Osteoblast (primary cell): ENCODE measurements at regions not wholly inside any gene's neighbourhood (a gene's known extent, or its start where the extent isn't known, plus 50 kb on each side); places are given as distances from the start of the nearest gene placed in this dataset.

ENCODE experiments used
- DNase-seq: peaks from one replicate; pipeline ENCODE4 v3.0.0; 2011; ENCODE audit warnings: low spot score, mixed read lengths; ENCODE audit not compliant: insufficient read length; ENCODE audit errors: missing footprints
- H2AFZ ChIP-seq: 2 replicates; pipeline ENCODE4 v1.6.0; 2011; ENCODE audit warnings: mild to moderate bottlenecking, low read length
- H3K27ac ChIP-seq: 2 replicates; pipeline ENCODE4 v1.5.1; 2011; ENCODE audit warnings: mild to moderate bottlenecking, low read depth, low read length, moderate library complexity
- H3K27me3 ChIP-seq: 2 replicates; pipeline ENCODE4 v1.6.0; 2012; ENCODE audit warnings: mild to moderate bottlenecking, control low read depth, inconsistent platforms, low read length, moderate library complexity; ENCODE audit not compliant: insufficient read depth
- H3K36me3 ChIP-seq: 2 replicates; pipeline ENCODE4 v1.5.1; 2011; ENCODE audit warnings: mild to moderate bottlenecking, low read length, control low read depth, moderate library complexity; ENCODE audit not compliant: insufficient read depth
- H3K4me1 ChIP-seq: 2 replicates; pipeline ENCODE4 v1.5.1; 2011; ENCODE audit warnings: mild to moderate bottlenecking, low read length, control low read depth, moderate library complexity; ENCODE audit not compliant: insufficient read depth
- H3K4me2 ChIP-seq: 2 replicates; pipeline ENCODE4 v1.6.0; 2011; ENCODE audit warnings: mild to moderate bottlenecking, low read length; ENCODE audit not compliant: insufficient read depth
- H3K4me3 ChIP-seq: fragments of 200-600 bp; sonication (generic); 3 replicates; pipeline ENCODE4 v1.5.1; 2012; ENCODE audit warnings: mild to moderate bottlenecking, low read length, inconsistent platforms; ENCODE audit not compliant: insufficient read depth
- H3K79me2 ChIP-seq: 2 replicates; pipeline ENCODE4 v1.6.0; 2012; ENCODE audit warnings: mild to moderate bottlenecking, low read length, control low read depth, inconsistent platforms; ENCODE audit not compliant: insufficient read depth
- H3K9me3 ChIP-seq: 2 replicates; pipeline ENCODE4 v1.5.1; 2011; ENCODE audit warnings: low read depth, low read length, control low read depth
- H4K20me1 ChIP-seq: 2 replicates; pipeline ENCODE4 v1.6.0; 2012; ENCODE audit warnings: mild to moderate bottlenecking, low read length, control low read depth; ENCODE audit not compliant: insufficient read depth
- TF ChIP-seq, protein P1 (sequence below): IDR thresholded peaks from 2 replicates; pipeline ENCODE4 v1.5.1; 2011; ENCODE audit warnings: mild to moderate bottlenecking, low read depth, low read length, moderate library complexity; ENCODE audit errors: extremely low read depth

DNA sequence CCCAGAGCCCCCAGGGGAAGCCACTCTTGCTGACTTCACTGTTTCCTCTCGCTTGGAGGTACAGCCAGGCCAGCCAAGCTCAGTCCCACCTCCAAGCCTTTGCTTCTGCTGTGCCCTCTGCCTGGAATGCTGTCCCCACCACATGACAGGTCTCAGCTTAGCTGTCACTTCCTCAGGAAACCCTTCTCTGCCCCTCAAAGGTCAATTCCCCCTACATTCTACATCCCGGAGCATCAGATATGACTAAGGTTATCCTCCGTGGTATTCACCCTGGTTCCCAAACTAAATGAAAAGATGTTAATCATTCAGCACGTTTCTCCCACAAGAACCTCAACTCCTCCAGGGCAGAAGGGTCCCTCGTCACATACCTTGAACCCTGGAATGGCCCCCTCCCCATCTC, 53.5 kb downstream of the PTPRS start:
- Histone ChIP-seq H4K20me1 (peaks cover 70% of the 10 kb centered on the region), H3K27ac (peak overlapping the region; percentile 45), H3K27me3 (no peaks in the 10 kb centered on the region), H3K4me1 (peaks cover 30% of the 10 kb centered on the region), H3K4me2 (peak overlapping the region; percentile 32), H2AFZ (peak overlapping the region; percentile 22), H3K4me3 (no peak overlapping the region), H3K79me2 (peaks cover 58% of the 10 kb centered on the region), H3K36me3 (peaks cover 19% of the 10 kb centered on the region), H3K9me3 (no peaks in the 10 kb centered on the region)
- TF ChIP-seq, protein P1, sequence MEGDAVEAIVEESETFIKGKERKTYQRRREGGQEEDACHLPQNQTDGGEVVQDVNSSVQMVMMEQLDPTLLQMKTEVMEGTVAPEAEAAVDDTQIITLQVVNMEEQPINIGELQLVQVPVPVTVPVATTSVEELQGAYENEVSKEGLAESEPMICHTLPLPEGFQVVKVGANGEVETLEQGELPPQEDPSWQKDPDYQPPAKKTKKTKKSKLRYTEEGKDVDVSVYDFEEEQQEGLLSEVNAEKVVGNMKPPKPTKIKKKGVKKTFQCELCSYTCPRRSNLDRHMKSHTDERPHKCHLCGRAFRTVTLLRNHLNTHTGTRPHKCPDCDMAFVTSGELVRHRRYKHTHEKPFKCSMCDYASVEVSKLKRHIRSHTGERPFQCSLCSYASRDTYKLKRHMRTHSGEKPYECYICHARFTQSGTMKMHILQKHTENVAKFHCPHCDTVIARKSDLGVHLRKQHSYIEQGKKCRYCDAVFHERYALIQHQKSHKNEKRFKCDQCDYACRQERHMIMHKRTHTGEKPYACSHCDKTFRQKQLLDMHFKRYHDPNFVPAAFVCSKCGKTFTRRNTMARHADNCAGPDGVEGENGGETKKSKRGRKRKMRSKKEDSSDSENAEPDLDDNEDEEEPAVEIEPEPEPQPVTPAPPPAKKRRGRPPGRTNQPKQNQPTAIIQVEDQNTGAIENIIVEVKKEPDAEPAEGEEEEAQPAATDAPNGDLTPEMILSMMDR = no peak
- DNase-seq = peak; percentile 89

DNA sequence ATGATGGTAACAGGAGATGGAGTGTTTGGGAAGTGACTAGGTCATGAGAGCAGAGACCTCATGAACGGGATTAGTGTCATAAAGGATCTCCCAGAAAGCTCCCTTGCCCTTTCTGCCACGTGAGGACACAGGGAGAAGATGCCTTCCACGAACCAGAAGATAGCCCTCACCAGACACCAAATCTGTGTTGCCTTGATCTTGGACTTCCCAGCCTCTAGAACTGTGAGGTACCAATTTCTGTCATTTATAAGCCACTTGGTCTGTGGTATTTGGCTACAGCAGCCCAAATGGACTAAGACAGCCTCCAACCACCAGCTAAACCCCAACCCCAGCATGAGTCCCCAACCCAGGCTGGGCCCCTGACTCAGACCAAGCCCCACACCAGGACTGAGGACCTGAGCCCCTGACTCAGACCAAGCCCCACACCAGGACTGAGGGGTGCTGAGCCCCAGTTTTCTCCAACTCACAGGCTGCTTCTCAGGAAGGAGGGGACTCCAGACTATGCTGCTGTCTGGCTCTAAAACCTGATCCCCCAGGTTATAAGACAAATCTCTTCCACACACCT, 54.1 kb downstream of the PTPRS start:
- Histone ChIP-seq H3K27ac (peak overlapping the region; percentile 45), H3K4me1 (peaks cover 25% of the 10 kb centered on the region), H2AFZ (no peak overlapping the region), H3K79me2 (peaks cover 53% of the 10 kb centered on the region), H3K4me2 (no peak overlapping the region), H3K36me3 (peaks cover 20% of the 10 kb centered on the region), H3K4me3 (no peak overlapping the region), H4K20me1 (peaks cover 65% of the 10 kb centered on the region), H3K27me3 (no peaks in the 10 kb centered on the region), H3K9me3 (no peaks in the 10 kb centered on the region)
- TF ChIP-seq, protein P1 = no peak
- DNase-seq = peak; percentile 71

DNA sequence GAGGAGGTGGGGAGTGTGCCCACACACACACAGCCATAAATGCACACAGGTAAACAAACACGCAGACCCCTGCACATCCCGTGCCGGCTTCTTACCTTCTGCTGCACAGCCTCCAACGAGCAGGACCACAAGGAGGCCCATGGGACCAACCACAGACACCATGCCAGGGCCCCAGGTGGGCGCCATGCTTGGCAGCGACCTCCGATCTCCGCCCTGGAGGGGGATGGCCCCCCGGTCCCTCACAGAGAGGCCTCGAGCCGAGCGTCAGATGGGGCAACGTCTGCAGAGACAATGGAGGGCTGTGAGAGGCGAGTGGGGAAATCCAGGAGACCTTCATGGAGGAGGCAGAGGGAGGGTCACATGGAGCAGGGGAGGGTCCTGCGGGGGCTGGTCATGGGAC, 54.7 kb downstream of the PTPRS start:
- peaks cover 19% of the 10 kb centered on the region for H3K4me1 ChIP-seq
- H3K79me2 ChIP-seq = peaks cover 47% of the 10 kb centered on the region
- no peak overlapping the region for H3K4me2 ChIP-seq
- peaks cover 20% of the 10 kb centered on the region for H3K36me3 ChIP-seq
- H3K9me3 ChIP-seq = no peaks in the 10 kb centered on the region
- no peak overlapping the region for H3K4me3 ChIP-seq
- DNase-seq = no peak
- H4K20me1 ChIP-seq = peaks cover 59% of the 10 kb centered on the region
- H3K27ac ChIP-seq = no peak overlapping the region
- TF ChIP-seq, protein P1 = no peak
- no peak overlapping the region for H2AFZ ChIP-seq
- no peaks in the 10 kb centered on the region for H3K27me3 ChIP-seq

DNA sequence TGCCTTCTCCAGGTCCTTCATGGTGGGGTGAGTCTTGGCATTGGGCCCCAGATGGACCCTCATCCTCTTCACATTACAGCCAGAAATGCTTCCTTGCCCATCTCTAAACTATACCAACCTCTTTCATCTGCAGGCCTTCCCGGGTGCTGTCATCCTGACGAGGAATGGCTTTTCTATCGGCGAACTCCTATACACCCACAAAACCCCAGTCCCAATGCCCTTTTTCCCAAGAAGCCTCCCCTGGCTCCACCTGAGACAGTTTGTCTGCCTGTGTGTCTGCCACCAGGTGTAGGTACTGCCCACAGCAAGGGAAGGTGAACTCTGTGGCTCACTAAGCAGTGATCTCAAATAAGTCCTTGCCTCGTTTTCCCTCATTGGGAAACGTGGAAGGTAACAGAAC, 55.3 kb downstream of the PTPRS start:
- Histone ChIP-seq H4K20me1 (peaks cover 55% of the 10 kb centered on the region), H3K27ac (no peak overlapping the region), H3K79me2 (peaks cover 41% of the 10 kb centered on the region), H3K4me2 (no peak overlapping the region), H3K36me3 (peaks cover 20% of the 10 kb centered on the region), H3K9me3 (no peaks in the 10 kb centered on the region), H3K27me3 (no peaks in the 10 kb centered on the region), H3K4me1 (peaks cover 14% of the 10 kb centered on the region), H2AFZ (no peak overlapping the region), H3K4me3 (no peak overlapping the region)
- peak; percentile 65 for DNase-seq
- TF ChIP-seq, protein P1 = no peak
